Activated B cell treated with CpG ODN at 0.5 μM for 24 hours (primary cell): ENCODE measurements at regions not wholly inside any gene's neighbourhood (a gene's known extent, or its start where the extent isn't known, plus 50 kb on each side); places are given as distances from the start of the nearest gene placed in this dataset.

Experiments used
- ATAC-seq: fragments of 200-7000 bp; cut with Tn5 transposase; one replicate; pipeline ENCODE4 v1.10.0; 2021; ENCODE audit warnings: low read depth, mild to moderate bottlenecking, moderate library complexity
- CTCF ChIA-PET: fragments of 350-600 bp; sonication (Branson Sonifier 250); formaldehyde crosslinking; loops from one replicate; lab custom pipeline; 2021; ENCODE audit warnings: antibody characterized with exemption; lab: Charles Lee
- POLR2A ChIA-PET: fragments of 350-600 bp; sonication (Branson Sonifier 250); formaldehyde crosslinking; loops from one replicate; lab custom pipeline; 2021; ENCODE audit warnings: antibody characterized with exemption; lab: Charles Lee
- DNase-seq: peaks from one replicate; pipeline ENCODE4 v3.0.0; 2022
- H3K27ac Mint-ChIP-seq: one replicate; pipeline ENCODE4 v1.8.0; 2020; ENCODE audit warnings: mixed read lengths
- H3K27me3 Mint-ChIP-seq: one replicate; pipeline ENCODE4 v1.8.0; 2021; ENCODE audit warnings: mixed read lengths
- H3K36me3 Mint-ChIP-seq: one replicate; pipeline ENCODE4 v1.8.0; 2021; ENCODE audit warnings: low read depth, mixed read lengths
- H3K4me1 Mint-ChIP-seq: one replicate; pipeline ENCODE4 v1.8.0; 2021; ENCODE audit warnings: mixed read lengths
- H3K4me3 Mint-ChIP-seq: one replicate; pipeline ENCODE4 v1.8.0; 2020; ENCODE audit warnings: mild to moderate bottlenecking, mixed read lengths
- H3K9me3 Mint-ChIP-seq: one replicate; pipeline ENCODE4 v1.8.0; 2020; ENCODE audit warnings: mixed read lengths
- CTCF ChIP-seq: fragments of 200-600 bp; IDR thresholded peaks from one replicate; pipeline ENCODE4 v1.8.0; 2022; ENCODE audit warnings: antibody characterized with exemption, mild to moderate bottlenecking
- intact Hi-C: fragments of 100-400 bp; cut with micrococcal nuclease; formaldehyde crosslinking; loops from one replicate; pipeline ENCODE4 v1.15.1; 2024

DNA sequence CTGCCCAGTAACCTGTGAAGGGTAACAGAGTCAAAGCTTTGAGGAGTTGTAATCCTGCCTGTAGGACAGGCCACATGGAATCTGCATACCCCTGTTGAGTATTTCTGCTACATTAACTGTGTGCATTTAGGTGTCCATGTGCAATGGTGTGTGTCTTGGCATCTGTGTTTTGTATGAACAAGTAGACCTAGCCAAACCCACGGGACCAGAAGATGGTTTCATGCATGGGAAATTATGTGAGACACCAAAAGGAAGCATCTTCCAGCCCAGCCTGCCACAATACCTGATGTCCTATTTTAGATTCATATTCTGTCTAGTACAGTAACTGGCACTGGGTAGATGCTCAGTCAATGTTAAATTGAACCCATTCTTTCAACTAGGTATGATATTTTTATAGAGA lies 70.8 kb upstream of the KCND3 start:
- H3K36me3 Mint-ChIP-seq: no peaks in the 10 kb centered on the region
- CTCF ChIA-PET: no interaction called here
- H3K27me3 Mint-ChIP-seq: peaks cover 43% of the 10 kb centered on the region

DNA sequence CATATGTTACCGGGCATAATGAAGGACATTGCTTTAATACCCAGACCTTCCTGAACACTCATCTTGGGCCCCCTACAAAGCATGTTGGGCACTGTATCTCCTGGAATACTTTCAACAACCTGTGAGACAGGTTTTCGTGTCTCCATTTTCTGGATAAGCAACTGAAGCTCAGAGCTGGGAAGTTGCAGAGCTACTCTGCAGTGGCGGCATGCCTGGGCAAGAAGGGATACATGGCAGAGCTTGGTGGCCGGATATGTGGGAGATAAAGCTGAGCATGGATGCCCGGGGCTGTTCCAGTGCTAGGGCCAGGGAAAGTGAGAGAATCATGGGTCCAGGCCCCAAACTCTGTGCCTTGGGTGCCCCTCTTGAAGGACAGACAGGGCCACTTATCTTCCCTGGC lies 71.6 kb upstream of the KCND3 start:
- peaks cover 29% of the 10 kb centered on the region for H3K4me1 Mint-ChIP-seq
- CTCF ChIA-PET: no interaction called here
- no peaks in the 10 kb centered on the region for H3K36me3 Mint-ChIP-seq
- ATAC-seq (no peak), DNase-seq (no peak)
- peaks cover 45% of the 10 kb centered on the region for H3K27me3 Mint-ChIP-seq
- no peak for TF ChIP-seq CTCF
- POLR2A ChIA-PET: no interaction called here
- H3K4me3 Mint-ChIP-seq: no peak overlapping the region
- intact Hi-C loops: no loop called here
- H3K9me3 Mint-ChIP-seq: no peaks in the 10 kb centered on the region
- no peak overlapping the region for H3K27ac Mint-ChIP-seq

More for the DNA sequence above, 70.8 kb upstream of the KCND3 start:
- Mint-ChIP-seq H3K27ac (no peak overlapping the region), H3K9me3 (no peaks in the 10 kb centered on the region), H3K4me1 (peaks cover 29% of the 10 kb centered on the region), H3K4me3 (no peak overlapping the region)
- no peak for TF ChIP-seq CTCF
- POLR2A ChIA-PET: no interaction called here
- DNase-seq: no peak
- ATAC-seq: no peak
- intact Hi-C loops: no loop called here

DNA sequence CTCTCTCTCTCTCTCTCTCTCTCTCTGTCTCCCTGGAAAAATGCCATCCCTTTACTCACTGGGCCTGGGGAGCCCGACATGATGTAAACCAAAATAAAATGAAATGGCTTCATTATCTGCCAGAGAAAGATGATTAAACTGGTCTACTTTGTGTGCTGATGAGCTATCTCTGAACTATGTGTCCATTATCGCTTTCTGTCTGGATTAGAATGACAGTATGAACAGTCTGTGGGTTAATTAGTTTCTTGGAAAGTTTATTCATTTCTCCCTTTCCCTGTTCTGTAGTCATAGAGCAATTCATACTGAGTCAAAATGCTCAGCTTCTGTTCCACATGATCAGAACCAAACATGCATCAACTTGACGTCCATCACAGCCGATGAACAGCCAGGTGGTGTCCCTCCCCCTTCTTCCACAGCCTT lies 72.4 kb upstream of the KCND3 start:
- POLR2A ChIA-PET: no interaction called here
- Mint-ChIP-seq H3K27me3 (peaks cover 38% of the 10 kb centered on the region), H3K4me3 (no peak overlapping the region), H3K36me3 (no peaks in the 10 kb centered on the region), H3K9me3 (no peaks in the 10 kb centered on the region), H3K27ac (no peak overlapping the region), H3K4me1 (peaks cover 29% of the 10 kb centered on the region)
- ATAC-seq: no peak
- intact Hi-C loops: no loop called here
- no peak for DNase-seq
- TF ChIP-seq CTCF: no peak
- CTCF ChIA-PET: no interaction called here

- intact Hi-C loops: no loop called here
- no peaks in the 10 kb centered on the region for H3K36me3 Mint-ChIP-seq
- no peak overlapping the region for H3K4me3 Mint-ChIP-seq
- TF ChIP-seq CTCF: no peak
- peaks cover 25% of the 10 kb centered on the region for H3K27me3 Mint-ChIP-seq
- H3K4me1 Mint-ChIP-seq: peaks cover 29% of the 10 kb centered on the region
- no peak for DNase-seq
- ChIA-PET POLR2A (no interaction called here), CTCF (no interaction called here)
- H3K27ac Mint-ChIP-seq: no peak overlapping the region
- H3K9me3 Mint-ChIP-seq: no peaks in the 10 kb centered on the region
- peak; percentile 70 for ATAC-seq
Observed at GRCh38 chr1:112063781-112064728, 74.6 kb upstream of the KCND3 start.

GRCh38 chr1:112067989-112068388 lies 78.5 kb upstream of the KCND3 start:
- POLR2A ChIA-PET: no interaction called here
- DNase-seq (no peak), ATAC-seq (no peak)

More at GRCh38 chr1:112067989-112068388, 78.5 kb upstream of the KCND3 start:
- Mint-ChIP-seq H3K4me1 (peaks cover 11% of the 10 kb centered on the region), H3K36me3 (no peaks in the 10 kb centered on the region), H3K4me3 (no peak overlapping the region), H3K27ac (no peak overlapping the region), H3K9me3 (peaks cover 11% of the 10 kb centered on the region), H3K27me3 (peaks cover 33% of the 10 kb centered on the region)
- TF ChIP-seq CTCF: no peak
- intact Hi-C loops: no loop called here
- CTCF ChIA-PET: no interaction called here
